GM13976 (cell line): ENCODE measurements at regions not wholly inside any gene's neighbourhood (a gene's known extent, or its start where the extent isn't known, plus 50 kb on each side); places are given as distances from the start of the nearest gene placed in this dataset.

ENCODE experiments used
- DNase-seq: peaks from one replicate; pipeline ENCODE4 v3.0.0; 2012; ENCODE audit warnings: low spot score
- CTCF ChIP-seq: IDR thresholded peaks from 2 replicates; pipeline ENCODE4 v1.5.1; 2012; ENCODE audit warnings: borderline replicate concordance, mild to moderate bottlenecking; ENCODE audit not compliant: insufficient read depth; ENCODE audit errors: extremely low read depth, missing control alignments, control extremely low read depth
- in situ Hi-C: fragments of 300-500 bp; cut with MboI; formaldehyde crosslinking; loops from one replicate; pipeline ENCODE4 v1.12.0; 2022; ENCODE audit warnings: low sequenced_read_pairs, mixed read lengths, inconsistent platforms; ENCODE audit not compliant: unreplicated experiment

GRCh38 chr18:7429831-7430230 lies 137.3 kb upstream of the PTPRM start:
- in situ Hi-C loops, result no loop called here
- no peak for TF ChIP-seq CTCF
- DNase-seq, result no peak

GRCh38 chr18:7436166-7436565 lies 130.9 kb upstream of the PTPRM start:
- in situ Hi-C loops, result no loop called here
- TF ChIP-seq CTCF, result no peak
- DNase-seq, result no peak

- DNase-seq, result no peak
- in situ Hi-C loops, result no loop called here
- TF ChIP-seq CTCF, result no peak
Measured at GRCh38 chr18:7437870-7438269, 129.2 kb upstream of the PTPRM start.

- no peak for TF ChIP-seq CTCF
- no peak for DNase-seq
- in situ Hi-C loops, result no loop called here
Measured at GRCh38 chr18:7438646-7439045, 128.5 kb upstream of the PTPRM start.

- no peak for TF ChIP-seq CTCF
- in situ Hi-C loops, result no loop called here
- DNase-seq, result no peak
Measured at GRCh38 chr18:7447318-7448028, 119.6 kb upstream of the PTPRM start.

GRCh38 chr18:7452331-7452730 lies 114.8 kb upstream of the PTPRM start:
- in situ Hi-C loops, result no loop called here
- DNase-seq, result no peak
- TF ChIP-seq CTCF, result no peak
